IPS-20b (cell line): ENCODE measurements at regions not wholly inside any gene's neighbourhood (a gene's known extent, or its start where the extent isn't known, plus 50 kb on each side); places are given as distances from the start of the nearest gene placed in this dataset.

Experiments used
- H3K27ac ChIP-seq: one replicate; pipeline ENCODE4 v1.5.1; 2013; ENCODE audit warnings: low read length
- H3K27me3 ChIP-seq: 2 replicates; pipeline ENCODE4 v1.6.1; 2013; ENCODE audit warnings: mild to moderate bottlenecking, low read length, inconsistent platforms; ENCODE audit not compliant: insufficient read depth
- H3K36me3 ChIP-seq: 2 replicates; pipeline ENCODE4 v1.6.1; 2013; ENCODE audit warnings: low read depth, mild to moderate bottlenecking, inconsistent platforms, low read length, moderate library complexity; ENCODE audit not compliant: insufficient read depth
- H3K4me1 ChIP-seq: 2 replicates; pipeline ENCODE4 v1.6.1; 2013; ENCODE audit warnings: mild to moderate bottlenecking, control low read depth, inconsistent platforms, low read length, moderate library complexity; ENCODE audit not compliant: insufficient read depth
- H3K4me3 ChIP-seq: 2 replicates; pipeline ENCODE4 v1.5.1; 2013; ENCODE audit warnings: mild to moderate bottlenecking, low read length, inconsistent platforms
- H3K9ac ChIP-seq: 2 replicates; pipeline ENCODE4 v1.6.1; 2013; ENCODE audit warnings: low read depth, mild to moderate bottlenecking, inconsistent platforms, low read length, moderate library complexity
- H3K9me3 ChIP-seq: 2 replicates; pipeline ENCODE4 v1.6.1; 2013; ENCODE audit warnings: mild to moderate bottlenecking, low read depth, low read length, inconsistent platforms; ENCODE audit not compliant: insufficient read depth

- Histone ChIP-seq H3K9me3 (peaks cover 9% of the 10 kb centered on the region), H3K27me3 (no peaks in the 10 kb centered on the region), H3K4me3 (no peak overlapping the region), H3K4me1 (no peaks in the 10 kb centered on the region), H3K27ac (no peak overlapping the region), H3K9ac (no peak overlapping the region), H3K36me3 (no peaks in the 10 kb centered on the region)
These were observed 50.5 kb downstream of the PALM2AKAP2 start for GRCh38 chr9:109830545-109830944.

DNA sequence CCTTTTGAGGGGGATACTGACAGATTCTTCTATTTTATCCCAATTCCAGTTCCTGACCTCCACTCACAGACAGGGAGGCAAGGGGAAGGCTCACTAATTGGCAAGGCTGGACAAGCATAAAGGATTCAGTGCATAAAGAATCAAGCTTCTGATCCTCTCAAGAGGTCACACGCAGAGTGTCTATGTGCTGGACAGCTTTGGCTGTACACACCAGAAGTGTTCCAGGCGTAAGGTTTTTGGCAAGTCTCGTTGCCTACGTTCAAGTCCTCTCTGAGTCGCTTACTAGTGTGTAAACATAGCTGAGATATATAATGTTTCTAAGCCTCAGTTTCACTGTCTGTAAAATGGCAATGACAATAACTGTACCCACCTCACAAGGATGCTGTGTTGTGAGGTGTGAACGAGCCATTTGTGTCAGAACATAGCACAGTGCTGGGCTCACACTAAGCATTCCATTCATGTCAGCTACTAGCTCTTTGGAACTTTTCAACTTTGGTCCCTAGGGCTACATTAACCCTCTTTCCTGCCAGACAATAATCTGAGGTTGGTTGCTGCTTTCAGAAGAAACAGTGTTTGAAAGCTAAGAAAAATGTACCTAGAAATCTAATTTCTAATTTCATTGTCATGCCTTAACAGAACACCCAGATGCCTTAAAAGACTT is 52.1 kb downstream of the PALM2AKAP2 start:
- H3K36me3 ChIP-seq: no peaks in the 10 kb centered on the region
- H3K9ac ChIP-seq: no peak overlapping the region
- peaks cover 9% of the 10 kb centered on the region for H3K9me3 ChIP-seq
- H3K4me1 ChIP-seq: no peaks in the 10 kb centered on the region
- no peak overlapping the region for H3K27ac ChIP-seq
- H3K4me3 ChIP-seq: no peak overlapping the region
- no peaks in the 10 kb centered on the region for H3K27me3 ChIP-seq

GRCh38 chr9:109834855-109835254 is 54.9 kb downstream of the PALM2AKAP2 start:
- Histone ChIP-seq H3K36me3 (no peaks in the 10 kb centered on the region), H3K4me3 (no peak overlapping the region), H3K9ac (no peak overlapping the region), H3K27ac (no peak overlapping the region), H3K9me3 (peaks cover 9% of the 10 kb centered on the region), H3K4me1 (no peaks in the 10 kb centered on the region), H3K27me3 (no peaks in the 10 kb centered on the region)

DNA sequence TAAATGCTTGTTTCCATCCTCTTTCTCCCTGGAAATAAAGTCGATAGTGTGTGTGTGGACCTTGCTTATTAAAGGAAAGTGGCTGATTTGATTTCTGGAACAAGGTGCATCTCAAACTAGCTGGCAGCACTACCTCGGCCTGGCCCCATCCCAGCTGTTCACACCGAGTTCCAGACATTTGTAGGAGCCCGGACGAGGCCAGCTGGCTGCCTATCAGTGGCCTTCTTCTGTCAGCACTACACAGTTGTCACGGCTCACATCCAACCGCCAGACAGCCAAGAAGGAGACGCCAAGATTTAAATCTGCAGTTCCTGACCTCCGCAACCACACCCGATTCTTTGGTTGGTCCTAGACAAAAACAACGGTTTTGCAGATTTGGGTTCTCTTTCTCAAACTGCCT is 63.6 kb downstream of the PALM2AKAP2 start:
- Histone ChIP-seq H3K27me3 (no peaks in the 10 kb centered on the region), H3K9me3 (no peaks in the 10 kb centered on the region), H3K36me3 (no peaks in the 10 kb centered on the region), H3K4me3 (no peak overlapping the region), H3K27ac (no peak overlapping the region), H3K4me1 (no peaks in the 10 kb centered on the region), H3K9ac (no peak overlapping the region)

- H3K36me3 ChIP-seq: no peaks in the 10 kb centered on the region
- H3K9me3 ChIP-seq: no peaks in the 10 kb centered on the region
- peaks cover 4% of the 10 kb centered on the region for H3K4me1 ChIP-seq
- no peak overlapping the region for H3K27ac ChIP-seq
- H3K4me3 ChIP-seq: no peak overlapping the region
- no peak overlapping the region for H3K9ac ChIP-seq
- no peaks in the 10 kb centered on the region for H3K27me3 ChIP-seq
These were observed 65.2 kb downstream of the PALM2AKAP2 start for GRCh38 chr9:109845226-109845625.

- Histone ChIP-seq H3K27ac (no peak overlapping the region), H3K4me3 (no peak overlapping the region), H3K9me3 (no peaks in the 10 kb centered on the region)
These were observed 66.8 kb downstream of the PALM2AKAP2 start for GRCh38 chr9:109846776-109847175.

DNA sequence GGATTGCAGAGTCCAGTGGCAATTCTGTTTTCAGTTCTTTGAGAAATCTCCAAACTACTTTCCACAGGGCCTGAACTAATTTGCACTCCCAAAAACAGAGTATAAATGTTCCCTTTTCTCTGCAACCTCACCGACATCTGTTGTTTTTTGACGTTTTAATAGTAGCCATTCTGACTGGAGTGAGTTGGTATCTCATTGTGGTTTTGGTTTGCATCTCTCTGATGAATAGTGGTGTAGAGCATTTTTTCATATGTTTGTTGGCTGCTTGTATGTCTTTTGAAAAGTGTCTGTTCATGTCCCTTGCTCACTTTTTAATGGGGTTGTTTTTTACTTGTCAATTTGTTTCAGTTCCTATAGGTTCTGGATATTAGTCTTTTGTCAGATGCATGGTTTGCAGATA is 72.6 kb downstream of the PALM2AKAP2 start:
- peaks cover 8% of the 10 kb centered on the region for H3K4me1 ChIP-seq
- no peaks in the 10 kb centered on the region for H3K27me3 ChIP-seq
- no peak overlapping the region for H3K4me3 ChIP-seq
- H3K36me3 ChIP-seq: no peaks in the 10 kb centered on the region
- H3K27ac ChIP-seq: no peak overlapping the region
- H3K9ac ChIP-seq: no peak overlapping the region
- no peaks in the 10 kb centered on the region for H3K9me3 ChIP-seq

More at GRCh38 chr9:109846776-109847175, 66.8 kb downstream of the PALM2AKAP2 start:
- Histone ChIP-seq H3K4me1 (peaks cover 4% of the 10 kb centered on the region), H3K36me3 (no peaks in the 10 kb centered on the region), H3K9ac (no peak overlapping the region), H3K27me3 (no peaks in the 10 kb centered on the region)

GRCh38 chr9:109855540-109855939 is 75.5 kb downstream of the PALM2AKAP2 start:
- no peak overlapping the region for H3K27ac ChIP-seq
- H3K36me3 ChIP-seq: no peaks in the 10 kb centered on the region
- H3K4me3 ChIP-seq: no peak overlapping the region
- peaks cover 4% of the 10 kb centered on the region; the same call in 1 of the 2 replicates for H3K4me1 ChIP-seq
- no peak overlapping the region for H3K9ac ChIP-seq
- no peaks in the 10 kb centered on the region for H3K9me3 ChIP-seq
- no peaks in the 10 kb centered on the region for H3K27me3 ChIP-seq

DNA sequence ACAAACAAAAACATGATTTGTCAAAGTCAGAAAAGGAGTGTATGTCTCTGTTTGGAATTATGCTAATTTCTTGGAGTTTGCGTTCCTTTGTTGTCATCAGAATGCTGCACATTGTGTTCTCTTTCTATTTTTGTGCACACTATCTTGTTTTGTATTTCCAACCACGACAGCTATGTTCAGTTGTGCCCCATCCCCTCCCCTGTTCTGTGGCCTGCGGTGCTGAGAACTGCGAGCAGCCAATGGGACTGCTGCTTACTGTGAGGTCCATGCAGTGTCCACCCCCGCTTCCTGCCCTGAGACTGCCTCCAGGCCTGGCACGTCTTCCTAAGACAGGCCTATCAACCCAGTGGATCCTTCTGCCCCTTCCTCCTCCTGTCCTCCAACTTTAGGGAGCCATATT is 76.8 kb downstream of the PALM2AKAP2 start:
- Histone ChIP-seq H3K4me1 (peaks cover 4% of the 10 kb centered on the region), H3K27ac (no peak overlapping the region), H3K9me3 (no peaks in the 10 kb centered on the region), H3K27me3 (no peaks in the 10 kb centered on the region), H3K36me3 (no peaks in the 10 kb centered on the region), H3K4me3 (no peak overlapping the region), H3K9ac (no peak overlapping the region)

- no peaks in the 10 kb centered on the region for H3K27me3 ChIP-seq
These were observed 77.3 kb downstream of the PALM2AKAP2 start for GRCh38 chr9:109857336-109857735.

GRCh38 chr9:109859447-109859846 is 79.4 kb downstream of the PALM2AKAP2 start:
- Histone ChIP-seq H3K27ac (no peak overlapping the region), H3K4me3 (no peak overlapping the region), H3K9ac (no peak overlapping the region), H3K4me1 (peaks cover 4% of the 10 kb centered on the region), H3K27me3 (no peaks in the 10 kb centered on the region), H3K9me3 (no peaks in the 10 kb centered on the region), H3K36me3 (no peaks in the 10 kb centered on the region)

More at GRCh38 chr9:109857336-109857735, 77.3 kb downstream of the PALM2AKAP2 start:
- Histone ChIP-seq H3K36me3 (no peaks in the 10 kb centered on the region), H3K9ac (no peak overlapping the region; the same call in 1 of the 2 replicates), H3K4me3 (no peak overlapping the region), H3K9me3 (no peaks in the 10 kb centered on the region), H3K4me1 (peaks cover 4% of the 10 kb centered on the region), H3K27ac (no peak overlapping the region)

GRCh38 chr9:109860521-109860920 is 80.5 kb downstream of the PALM2AKAP2 start:
- H3K27me3 ChIP-seq: no peaks in the 10 kb centered on the region
- H3K4me1 ChIP-seq: peaks cover 4% of the 10 kb centered on the region
- no peak overlapping the region for H3K9ac ChIP-seq
- H3K27ac ChIP-seq: no peak overlapping the region
- H3K4me3 ChIP-seq: no peak overlapping the region
- no peaks in the 10 kb centered on the region for H3K36me3 ChIP-seq
- H3K9me3 ChIP-seq: no peaks in the 10 kb centered on the region
